ENCODE measurements at regions not wholly inside any gene's neighbourhood (a gene's known extent, or its start where the extent isn't known, plus 50 kb on each side); places are given as distances from the start of the nearest gene placed in this dataset.

DNA sequence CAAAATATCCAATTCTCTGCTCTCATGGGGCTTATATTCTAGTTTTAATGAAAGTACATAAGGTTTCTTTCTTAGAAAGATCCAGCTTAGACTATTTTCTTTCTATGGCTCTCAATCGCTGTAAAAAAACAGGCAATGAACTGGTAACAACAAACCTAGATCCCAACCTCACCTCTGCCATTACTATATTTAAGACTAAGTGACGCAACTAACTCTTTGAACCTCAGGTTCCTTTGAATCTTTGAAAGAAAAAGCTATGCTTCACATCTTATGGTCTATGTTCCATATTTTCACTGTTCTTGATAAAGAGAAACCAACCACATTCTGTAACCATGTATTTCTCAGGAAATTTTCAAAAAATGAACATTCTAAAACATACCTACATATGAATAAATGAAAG, 88.5 kb downstream of the ELAPOR2 start:
- no peaks in the 10 kb centered on the region for H3K4me1 ChIP-seq (ENCODE audit: insufficient read depth)
- no peak overlapping the region for H3K27ac ChIP-seq
- H3K36me3 ChIP-seq (replicated peaks; ENCODE audit: insufficient read depth, low read depth) = no peaks in the 10 kb centered on the region
- no peaks in the 10 kb centered on the region for H3K9me3 ChIP-seq (ENCODE audit: low read depth)
- no peak overlapping the region for H3K4me3 ChIP-seq
- H3K9me2 ChIP-seq (replicated peaks; ENCODE audit: insufficient read depth) = no peaks in the 10 kb centered on the region
- H2AFZ ChIP-seq = no peak overlapping the region
- TF ChIP-seq CTCF (IDR thresholded peaks at IDR 0.05; ENCODE audit: poor library complexity) (no peak), EZH2phosphoT487 (IDR thresholded peaks at IDR 0.05; ENCODE audit: low read depth, severe bottlenecking, unreplicated experiment) (no peak), EZH2 (IDR thresholded peaks at IDR 0.05; ENCODE audit: borderline replicate concordance) (no peak)
- no peaks in the 10 kb centered on the region for H3K27me3 ChIP-seq
- peaks cover 92% of the 10 kb centered on the region for H3K79me2 ChIP-seq
- H3K4me2 ChIP-seq = no peak overlapping the region
- peaks cover 10% of the 10 kb centered on the region for H4K20me1 ChIP-seq (ENCODE audit: insufficient read depth, poor library complexity, severe bottlenecking)
- DNase-seq (ENCODE audit: low spot score) = no peak
- 97% methylated on average over 2 of the region's 2 CpGs for WGBS (ENCODE audit: low lambda C conversion rate, missing lambda C conversion rate)

DNA sequence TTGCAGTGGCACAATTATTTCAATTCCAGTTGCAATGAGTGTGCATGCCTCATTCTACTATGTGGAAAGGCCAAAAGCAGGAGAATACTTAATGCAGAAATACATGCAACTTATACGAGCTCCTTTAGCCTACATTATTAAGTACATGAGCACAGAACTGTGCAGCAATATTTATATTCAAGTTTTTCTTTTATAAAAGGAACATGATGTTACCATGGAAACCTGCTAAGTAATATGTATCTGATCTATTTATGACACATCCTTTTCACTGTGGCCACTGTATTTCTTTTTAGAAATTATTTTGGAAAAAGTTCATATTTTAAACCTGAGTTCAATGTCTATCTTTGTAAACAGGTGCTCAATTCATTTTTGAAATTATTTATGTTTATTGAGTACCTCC, 88.9 kb downstream of the ELAPOR2 start:
- H3K9me2 ChIP-seq (replicated peaks; ENCODE audit: insufficient read depth) = no peaks in the 10 kb centered on the region
- H3K4me3 ChIP-seq = no peak overlapping the region
- peaks cover 92% of the 10 kb centered on the region for H3K79me2 ChIP-seq
- no peaks in the 10 kb centered on the region for H3K27me3 ChIP-seq
- H3K27ac ChIP-seq = no peak overlapping the region
- peaks cover 11% of the 10 kb centered on the region for H4K20me1 ChIP-seq (ENCODE audit: insufficient read depth, poor library complexity, severe bottlenecking)
- no peaks in the 10 kb centered on the region for H3K9me3 ChIP-seq (ENCODE audit: low read depth)
- TF ChIP-seq EZH2 (IDR thresholded peaks at IDR 0.05; ENCODE audit: borderline replicate concordance) (no peak), CTCF (IDR thresholded peaks at IDR 0.05; ENCODE audit: poor library complexity) (no peak), EZH2phosphoT487 (IDR thresholded peaks at IDR 0.05; ENCODE audit: low read depth, severe bottlenecking, unreplicated experiment) (no peak)
- WGBS (ENCODE audit: low lambda C conversion rate, missing lambda C conversion rate) = 88% methylated on average over 1 of the region's 1 CpG
- no peak overlapping the region for H3K4me2 ChIP-seq
- no peak for DNase-seq (ENCODE audit: low spot score)
- no peaks in the 10 kb centered on the region for H3K4me1 ChIP-seq (ENCODE audit: insufficient read depth)
- H3K36me3 ChIP-seq (replicated peaks; ENCODE audit: insufficient read depth, low read depth) = no peaks in the 10 kb centered on the region
- no peak overlapping the region for H2AFZ ChIP-seq

- no peaks in the 10 kb centered on the region for H3K36me3 ChIP-seq (replicated peaks; ENCODE audit: insufficient read depth, low read depth)
- no peak for DNase-seq (ENCODE audit: low spot score)
- 84% methylated on average over 1 of the region's 1 CpG for WGBS (ENCODE audit: low lambda C conversion rate, missing lambda C conversion rate)
- H3K4me3 ChIP-seq = no peak overlapping the region
- no peak for TF ChIP-seq EZH2phosphoT487 (IDR thresholded peaks at IDR 0.05; ENCODE audit: low read depth, severe bottlenecking, unreplicated experiment)
- TF ChIP-seq CTCF (IDR thresholded peaks at IDR 0.05; ENCODE audit: poor library complexity) = no peak
- no peak for TF ChIP-seq EZH2 (IDR thresholded peaks at IDR 0.05; ENCODE audit: borderline replicate concordance)
- H3K27me3 ChIP-seq = no peaks in the 10 kb centered on the region
- H3K9me3 ChIP-seq (ENCODE audit: low read depth) = no peaks in the 10 kb centered on the region
- no peak overlapping the region for H3K27ac ChIP-seq
- H3K4me1 ChIP-seq (ENCODE audit: insufficient read depth) = peaks cover 2% of the 10 kb centered on the region
- peaks cover 92% of the 10 kb centered on the region for H3K79me2 ChIP-seq
- peaks cover 16% of the 10 kb centered on the region for H4K20me1 ChIP-seq (ENCODE audit: insufficient read depth, poor library complexity, severe bottlenecking)
- H3K4me2 ChIP-seq = no peak overlapping the region
- no peaks in the 10 kb centered on the region for H3K9me2 ChIP-seq (replicated peaks; ENCODE audit: insufficient read depth)
- no peak overlapping the region for H2AFZ ChIP-seq
Observed at GRCh38 chr7:86969865-86970264, 89.6 kb downstream of the ELAPOR2 start.

GRCh38 chr7:86968618-86969017, 90.8 kb downstream of the ELAPOR2 start:
- H2AFZ ChIP-seq = no peak overlapping the region
- H3K79me2 ChIP-seq = peaks cover 90% of the 10 kb centered on the region
- H3K27me3 ChIP-seq = no peaks in the 10 kb centered on the region
- no peak overlapping the region for H3K27ac ChIP-seq
- DNase-seq (ENCODE audit: low spot score) = no peak
- no peak overlapping the region for H3K4me2 ChIP-seq
- H4K20me1 ChIP-seq (ENCODE audit: insufficient read depth, poor library complexity, severe bottlenecking) = peaks cover 19% of the 10 kb centered on the region
- H3K4me1 ChIP-seq (ENCODE audit: insufficient read depth) = peaks cover 8% of the 10 kb centered on the region
- no peaks in the 10 kb centered on the region for H3K9me3 ChIP-seq (ENCODE audit: low read depth)
- TF ChIP-seq CTCF (IDR thresholded peaks at IDR 0.05; ENCODE audit: poor library complexity) (no peak), EZH2phosphoT487 (IDR thresholded peaks at IDR 0.05; ENCODE audit: low read depth, severe bottlenecking, unreplicated experiment) (no peak), EZH2 (IDR thresholded peaks at IDR 0.05; ENCODE audit: borderline replicate concordance) (no peak)
- H3K36me3 ChIP-seq (replicated peaks; ENCODE audit: insufficient read depth, low read depth) = no peaks in the 10 kb centered on the region
- no peaks in the 10 kb centered on the region for H3K9me2 ChIP-seq (replicated peaks; ENCODE audit: insufficient read depth)
- no peak overlapping the region for H3K4me3 ChIP-seq
